Caco-2 (cell line): ENCODE measurements at regions not wholly inside any gene's neighbourhood (a gene's known extent, or its start where the extent isn't known, plus 50 kb on each side); places are given as distances from the start of the nearest gene placed in this dataset.

Source experiments
- BruUV-seq: library from RNA; stranded (reverse); fragments of 400-500 nt; replicated peaks from 2 replicates; lab custom pipeline; 2021; lab: Mats Ljungman, UMichigan
- CTCF ChIA-PET: fragments of 300-600 bp; sonication (Branson Sonifier 250); formaldehyde crosslinking; loops from one replicate; lab custom pipeline; 2022; ENCODE audit warnings: antibody characterized with exemption; lab: Charles Lee
- POLR2A ChIA-PET: fragments of 300-600 bp; sonication (Branson Sonifier 250); formaldehyde crosslinking; loops from one replicate; lab custom pipeline; 2022; ENCODE audit warnings: antibody characterized with exemption; lab: Charles Lee
- DNase-seq, 2 experiments: peaks; one replicate each; pipeline versions ENCODE4 v3.0.0 to v3.0.0-alpha.2; 2020 to 2022
- H3K27me3 ChIP-seq: replicated peaks from 2 replicates; pipeline ENCODE4 v1.6.0; 2011; ENCODE audit warnings: low read length; ENCODE audit not compliant: control insufficient read depth, insufficient read depth
- H3K36me3 ChIP-seq: 2 replicates; pipeline ENCODE4 v1.5.1; 2011; ENCODE audit warnings: low read length; ENCODE audit not compliant: control insufficient read depth, insufficient read depth
- H3K4me1 ChIP-seq: fragments of 250-450 bp; sonication (Bioruptor Pico); 2 replicates; pipeline ENCODE4 v1.5.1; 2020; ENCODE audit warnings: mild to moderate bottlenecking
- H3K4me3 ChIP-seq: 2 replicates; pipeline ENCODE4 v1.5.1; 2011; ENCODE audit warnings: low read depth, mild to moderate bottlenecking, control low read depth, low read length
- H3K9me3 ChIP-seq: fragments of 250-450 bp; sonication (Bioruptor Pico); 2 replicates; pipeline ENCODE4 v1.5.1; 2020; ENCODE audit warnings: mild to moderate bottlenecking, moderate library complexity
- H3K27ac Mint-ChIP-seq: one replicate; pipeline ENCODE4 v1.8.0; 2022; ENCODE audit warnings: mixed read lengths; ENCODE audit not compliant: unreplicated experiment
- H3K27me3 Mint-ChIP-seq: one replicate; pipeline ENCODE4 v1.8.0; 2022; ENCODE audit warnings: mixed read lengths; ENCODE audit not compliant: insufficient read depth, unreplicated experiment
- H3K36me3 Mint-ChIP-seq: one replicate; pipeline ENCODE4 v1.8.0; 2022; ENCODE audit warnings: mild to moderate bottlenecking, mixed read lengths; ENCODE audit not compliant: insufficient read depth, unreplicated experiment
- H3K4me1 Mint-ChIP-seq: one replicate; pipeline ENCODE4 v1.8.0; 2022; ENCODE audit warnings: low read depth, mixed read lengths; ENCODE audit not compliant: unreplicated experiment
- H3K4me3 Mint-ChIP-seq: one replicate; pipeline ENCODE4 v1.8.0; 2022; ENCODE audit warnings: mild to moderate bottlenecking, moderate library complexity, mixed read lengths; ENCODE audit not compliant: unreplicated experiment
- H3K9me3 Mint-ChIP-seq: one replicate; pipeline ENCODE4 v1.8.0; 2022; ENCODE audit warnings: mixed read lengths; ENCODE audit not compliant: unreplicated experiment
- intact Hi-C: fragments of 100-400 bp; cut with micrococcal nuclease; formaldehyde crosslinking; loops from one replicate; pipeline ENCODE4 v1.10.0; 2022; ENCODE audit not compliant: unreplicated experiment
- TF ChIP-seq, protein P1 (sequence below), 2 experiments: fragments of 200-600 bp in 1 of 2; IDR thresholded peaks; 1 replicate in 1 of 2; 2 replicates in 1 of 2; pipeline versions ENCODE4 v1.5.1 to v1.8.0; 2011 to 2022; ENCODE audit warnings: antibody characterized with exemption in 1 of 2, control low read depth in 1 of 2, inconsistent platforms in 1 of 2, low read depth in 1 of 2, low read length in 1 of 2, mild to moderate bottlenecking in 1 of 2, moderate library complexity in 1 of 2; ENCODE audit not compliant: insufficient read depth in 1 of 2, severe bottlenecking in 1 of 2, unreplicated experiment in 1 of 2

DNA sequence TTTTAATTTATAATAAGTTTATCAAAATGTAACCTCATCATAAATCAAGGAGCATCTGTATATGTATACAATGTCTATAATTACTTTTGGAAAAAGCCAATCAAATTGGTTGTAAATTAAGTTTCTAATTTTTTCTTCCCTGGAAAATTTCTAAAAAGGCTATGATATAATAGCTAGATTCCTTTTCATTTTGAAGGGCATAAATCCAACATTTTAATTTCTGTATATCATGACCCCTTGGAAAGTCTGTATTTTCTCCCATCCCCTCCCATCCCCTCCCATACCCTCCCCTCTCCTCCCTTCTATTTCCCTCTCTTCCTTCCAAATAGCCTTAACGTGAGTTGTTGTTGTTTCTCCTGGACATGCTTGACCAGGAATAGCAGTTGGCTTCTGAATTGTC is 247.1 kb upstream of the FSTL5 start:
- Histone ChIP-seq H3K4me1 (peaks cover 21% of the 10 kb centered on the region), H3K27me3 (no peaks in the 10 kb centered on the region), H3K4me3 (no peak overlapping the region), H3K36me3 (no peaks in the 10 kb centered on the region), H3K9me3 (no peaks in the 10 kb centered on the region)
- H3K4me1 Mint-ChIP-seq = peaks cover 13% of the 10 kb centered on the region
- no peaks in the 10 kb centered on the region for H3K27me3 Mint-ChIP-seq
- H3K27ac Mint-ChIP-seq = no peak overlapping the region
- ChIA-PET CTCF (no interaction called here), POLR2A (no interaction called here)
- no peak for DNase-seq
- intact Hi-C loops = no loop called here
- no TSS peak for BruUV-seq
- H3K4me3 Mint-ChIP-seq = no peak overlapping the region
- H3K36me3 Mint-ChIP-seq = no peaks in the 10 kb centered on the region
- H3K9me3 Mint-ChIP-seq = no peaks in the 10 kb centered on the region
- TF ChIP-seq, protein P1, sequence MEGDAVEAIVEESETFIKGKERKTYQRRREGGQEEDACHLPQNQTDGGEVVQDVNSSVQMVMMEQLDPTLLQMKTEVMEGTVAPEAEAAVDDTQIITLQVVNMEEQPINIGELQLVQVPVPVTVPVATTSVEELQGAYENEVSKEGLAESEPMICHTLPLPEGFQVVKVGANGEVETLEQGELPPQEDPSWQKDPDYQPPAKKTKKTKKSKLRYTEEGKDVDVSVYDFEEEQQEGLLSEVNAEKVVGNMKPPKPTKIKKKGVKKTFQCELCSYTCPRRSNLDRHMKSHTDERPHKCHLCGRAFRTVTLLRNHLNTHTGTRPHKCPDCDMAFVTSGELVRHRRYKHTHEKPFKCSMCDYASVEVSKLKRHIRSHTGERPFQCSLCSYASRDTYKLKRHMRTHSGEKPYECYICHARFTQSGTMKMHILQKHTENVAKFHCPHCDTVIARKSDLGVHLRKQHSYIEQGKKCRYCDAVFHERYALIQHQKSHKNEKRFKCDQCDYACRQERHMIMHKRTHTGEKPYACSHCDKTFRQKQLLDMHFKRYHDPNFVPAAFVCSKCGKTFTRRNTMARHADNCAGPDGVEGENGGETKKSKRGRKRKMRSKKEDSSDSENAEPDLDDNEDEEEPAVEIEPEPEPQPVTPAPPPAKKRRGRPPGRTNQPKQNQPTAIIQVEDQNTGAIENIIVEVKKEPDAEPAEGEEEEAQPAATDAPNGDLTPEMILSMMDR (IDR thresholded peaks at IDR 0.05; ENCODE audit: insufficient read depth in 1 of 2, low read depth in 1 of 2, low read length in 1 of 2, severe bottlenecking in 1 of 2, unreplicated experiment in 1 of 2) = no peak

DNA sequence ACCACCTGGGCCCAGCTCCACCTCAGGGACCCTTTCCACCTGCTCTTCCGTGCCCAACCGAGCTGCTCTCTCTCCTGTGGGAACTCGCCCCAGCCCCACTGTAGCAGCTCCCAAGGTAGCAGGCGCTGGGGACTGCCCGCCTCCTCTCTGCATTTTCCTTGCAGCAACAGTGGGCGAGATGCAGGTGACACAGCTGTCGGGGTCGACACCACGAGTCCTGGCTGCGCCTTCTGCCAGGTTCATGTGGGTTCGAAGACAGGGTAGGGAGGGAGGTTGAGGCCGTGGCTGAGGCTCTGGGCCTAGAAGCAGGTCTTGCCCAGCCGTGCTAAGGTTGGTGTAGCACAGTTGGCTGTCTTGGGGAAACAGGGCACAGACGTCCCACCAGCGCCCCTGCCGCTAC is 245.2 kb upstream of the FSTL5 start:
- H3K36me3 Mint-ChIP-seq = no peaks in the 10 kb centered on the region
- no peaks in the 10 kb centered on the region for H3K9me3 Mint-ChIP-seq
- no peaks in the 10 kb centered on the region for H3K9me3 ChIP-seq
- POLR2A ChIA-PET = no interaction called here
- peaks cover 13% of the 10 kb centered on the region for H3K4me1 Mint-ChIP-seq
- no peak overlapping the region for H3K4me3 Mint-ChIP-seq
- TF ChIP-seq, protein P1 (IDR thresholded peaks at IDR 0.05; ENCODE audit: insufficient read depth in 1 of 2, low read depth in 1 of 2, low read length in 1 of 2, severe bottlenecking in 1 of 2, unreplicated experiment in 1 of 2) = no peak
- no TSS peak for BruUV-seq
- CTCF ChIA-PET = no interaction called here
- peak overlapping the region; percentile 39 for H3K27ac Mint-ChIP-seq
- peaks cover 21% of the 10 kb centered on the region for H3K4me1 ChIP-seq
- intact Hi-C loops = no loop called here
- H3K27me3 Mint-ChIP-seq = no peaks in the 10 kb centered on the region
- H3K4me3 ChIP-seq = no peak overlapping the region
- H3K27me3 ChIP-seq = no peaks in the 10 kb centered on the region
- no peak for DNase-seq
- no peaks in the 10 kb centered on the region for H3K36me3 ChIP-seq

DNA sequence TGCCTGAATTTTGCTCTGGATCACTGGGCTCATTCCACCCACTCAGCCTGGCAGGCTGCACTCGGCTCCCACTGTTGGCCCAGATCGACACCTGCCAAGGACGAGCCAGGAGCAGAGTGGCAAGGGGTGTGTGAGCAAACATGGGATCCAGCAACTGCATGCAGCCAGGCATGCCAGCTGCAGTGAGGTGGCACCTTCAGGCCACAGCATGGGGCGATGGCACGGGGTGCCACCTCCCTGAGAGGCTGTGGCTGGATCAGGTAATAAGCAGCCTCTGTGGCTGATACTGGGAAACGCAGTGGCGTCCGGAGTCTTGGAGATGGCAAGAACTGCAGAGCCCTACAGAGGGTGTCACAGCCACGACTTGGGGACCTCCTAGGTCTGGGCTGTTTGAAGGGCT is 244.5 kb upstream of the FSTL5 start:
- H3K36me3 ChIP-seq = no peaks in the 10 kb centered on the region
- no peak for DNase-seq
- TF ChIP-seq, protein P1 (IDR thresholded peaks at IDR 0.05; ENCODE audit: insufficient read depth in 1 of 2, low read depth in 1 of 2, low read length in 1 of 2, severe bottlenecking in 1 of 2, unreplicated experiment in 1 of 2) = no peak
- no peaks in the 10 kb centered on the region for H3K9me3 ChIP-seq
- POLR2A ChIA-PET = no interaction called here
- no peaks in the 10 kb centered on the region for H3K27me3 ChIP-seq
- H3K4me1 ChIP-seq = peaks cover 21% of the 10 kb centered on the region
- H3K27ac Mint-ChIP-seq = peak overlapping the region; percentile 61
- intact Hi-C loops = no loop called here
- no peaks in the 10 kb centered on the region for H3K27me3 Mint-ChIP-seq
- H3K4me1 Mint-ChIP-seq = peaks cover 13% of the 10 kb centered on the region
- no peaks in the 10 kb centered on the region for H3K9me3 Mint-ChIP-seq
- H3K36me3 Mint-ChIP-seq = no peaks in the 10 kb centered on the region
- no peak overlapping the region for H3K4me3 ChIP-seq
- no peak overlapping the region for H3K4me3 Mint-ChIP-seq
- CTCF ChIA-PET = no interaction called here
- no TSS peak for BruUV-seq
